Neural progenitor cell (in vitro differentiated cells): ENCODE measurements at regions not wholly inside any gene's neighbourhood (a gene's known extent, or its start where the extent isn't known, plus 50 kb on each side); places are given as distances from the start of the nearest gene placed in this dataset.

Source experiments
- EZH2 ChIP-seq: fragments of 200-600 bp; sonication (generic); IDR thresholded peaks from 2 replicates; pipeline ENCODE4 v1.6.1; 2017; ENCODE audit warnings: antibody characterized with exemption, mild to moderate bottlenecking, moderate library complexity
- EZH2phosphoT487 ChIP-seq: fragments of 200-600 bp; sonication (generic); IDR thresholded peaks from 2 replicates; pipeline ENCODE4 v1.6.1; 2017; ENCODE audit warnings: antibody characterized with exemption
- TF ChIP-seq, protein P1 (sequence below): fragments of 200-600 bp; sonication (generic); IDR thresholded peaks from 2 replicates; pipeline ENCODE4 v1.5.1; 2017; ENCODE audit warnings: antibody characterized with exemption, mild to moderate bottlenecking

DNA sequence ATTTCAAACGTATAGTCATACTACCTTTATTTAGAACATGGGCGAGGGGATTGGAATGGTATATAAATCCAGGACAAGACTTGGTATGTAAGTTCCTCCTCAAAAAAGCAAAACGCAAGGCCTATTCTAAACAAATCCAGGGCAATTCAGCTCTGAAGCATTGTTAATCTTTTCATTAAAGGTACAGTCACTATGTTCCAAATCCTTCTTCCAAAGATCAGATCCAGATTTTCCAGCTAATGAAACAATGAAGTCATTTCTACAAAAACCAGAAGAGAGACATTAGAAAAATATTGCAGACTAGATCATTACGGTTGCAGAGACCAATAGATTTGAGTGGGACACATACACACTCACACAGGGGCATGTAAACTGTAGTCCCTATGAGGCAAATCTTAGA is 116.1 kb upstream of the BNC2 start:
- no peak for TF ChIP-seq EZH2
- TF ChIP-seq, protein P1, sequence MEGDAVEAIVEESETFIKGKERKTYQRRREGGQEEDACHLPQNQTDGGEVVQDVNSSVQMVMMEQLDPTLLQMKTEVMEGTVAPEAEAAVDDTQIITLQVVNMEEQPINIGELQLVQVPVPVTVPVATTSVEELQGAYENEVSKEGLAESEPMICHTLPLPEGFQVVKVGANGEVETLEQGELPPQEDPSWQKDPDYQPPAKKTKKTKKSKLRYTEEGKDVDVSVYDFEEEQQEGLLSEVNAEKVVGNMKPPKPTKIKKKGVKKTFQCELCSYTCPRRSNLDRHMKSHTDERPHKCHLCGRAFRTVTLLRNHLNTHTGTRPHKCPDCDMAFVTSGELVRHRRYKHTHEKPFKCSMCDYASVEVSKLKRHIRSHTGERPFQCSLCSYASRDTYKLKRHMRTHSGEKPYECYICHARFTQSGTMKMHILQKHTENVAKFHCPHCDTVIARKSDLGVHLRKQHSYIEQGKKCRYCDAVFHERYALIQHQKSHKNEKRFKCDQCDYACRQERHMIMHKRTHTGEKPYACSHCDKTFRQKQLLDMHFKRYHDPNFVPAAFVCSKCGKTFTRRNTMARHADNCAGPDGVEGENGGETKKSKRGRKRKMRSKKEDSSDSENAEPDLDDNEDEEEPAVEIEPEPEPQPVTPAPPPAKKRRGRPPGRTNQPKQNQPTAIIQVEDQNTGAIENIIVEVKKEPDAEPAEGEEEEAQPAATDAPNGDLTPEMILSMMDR = no peak
- no peak for TF ChIP-seq EZH2phosphoT487
